IMR-90 (cell line): ENCODE measurements at regions not wholly inside any gene's neighbourhood (a gene's known extent, or its start where the extent isn't known, plus 50 kb on each side); places are given as distances from the start of the nearest gene placed in this dataset.
A peak's percentile ranks its signal among the peaks of the same experiment; 100 is the strongest.

Experiments
- ATAC-seq: fragments of 200-7000 bp; cut with Tn5 transposase; 2 replicates; pipeline ENCODE4 v1.9.1; 2020; ENCODE audit warnings: low read depth, mild to moderate bottlenecking, moderate library complexity
- BruUV-seq: library from RNA; stranded (reverse); fragments of 400-500 nt; replicated peaks from 2 replicates; lab custom pipeline; 2021; lab: Mats Ljungman, UMichigan
- CTCF ChIA-PET: fragments of 300-600 bp; formaldehyde crosslinking; extraction: SDS; loops from one replicate; lab custom pipeline; 2021; ENCODE audit warnings: antibody characterized with exemption; lab: Yijun Ruan, JAX
- POLR2A ChIA-PET: fragments of 300-600 bp; sonication (Branson Sonifier 250); formaldehyde crosslinking; loops from one replicate; lab custom pipeline; 2022; ENCODE audit warnings: antibody characterized with exemption; ENCODE audit not compliant: unreplicated experiment; lab: Charles Lee
- DNase-seq: peaks from one replicate; pipeline ENCODE4 v3.0.0; 2013
- H2AFZ ChIP-seq: replicated peaks from 2 replicates; pipeline ENCODE3; 2013; ENCODE audit warnings: low read length, mild to moderate bottlenecking; ENCODE audit not compliant: poor library complexity
- H2AK5ac ChIP-seq: 2 replicates; pipeline ENCODE4 v1.6.1; 2013; ENCODE audit warnings: low read depth, low read length, inconsistent platforms
- H2AK9ac ChIP-seq: replicated peaks from 2 replicates; pipeline ENCODE3; 2013; ENCODE audit warnings: mild to moderate bottlenecking, low read depth, low read length, moderate library complexity; ENCODE audit not compliant: poor library complexity
- H2BK120ac ChIP-seq: 2 replicates; pipeline ENCODE4 v1.6.1; 2013; ENCODE audit warnings: low read depth, low read length, inconsistent platforms
- H2BK15ac ChIP-seq: 3 replicates; pipeline ENCODE4 v1.6.1; 2013; ENCODE audit warnings: low read depth, low read length, inconsistent platforms
- H2BK20ac ChIP-seq: 2 replicates; pipeline ENCODE4 v1.6.1; 2013; ENCODE audit warnings: low read depth, mild to moderate bottlenecking, inconsistent platforms, low read length, moderate library complexity
- H2BK5ac ChIP-seq: 2 replicates; pipeline ENCODE4 v1.6.1; 2013; ENCODE audit warnings: mild to moderate bottlenecking, low read depth, low read length, inconsistent platforms; ENCODE audit not compliant: poor library complexity, severe bottlenecking
- H3K14ac ChIP-seq: replicated peaks from 2 replicates; pipeline ENCODE4 v1.6.1; 2013; ENCODE audit warnings: low read depth, low read length, inconsistent platforms
- H3K18ac ChIP-seq: 2 replicates; pipeline ENCODE4 v1.6.1; 2013; ENCODE audit warnings: low read depth, low read length, control low read depth
- H3K23ac ChIP-seq: 2 replicates; pipeline ENCODE4 v1.6.1; 2013; ENCODE audit warnings: low read depth, low read length, inconsistent platforms
- H3K27ac ChIP-seq: 2 replicates; pipeline ENCODE4 v1.5.1; 2013; ENCODE audit warnings: mild to moderate bottlenecking, control low read depth, low read length; ENCODE audit not compliant: insufficient read depth
- H3K27me3 ChIP-seq: 2 replicates; pipeline ENCODE4 v1.6.1; 2013; ENCODE audit warnings: low read length; ENCODE audit not compliant: control insufficient read depth, insufficient read depth
- H3K36me3 ChIP-seq: 2 replicates; pipeline ENCODE4 v1.6.1; 2013; ENCODE audit warnings: low read length, mixed read lengths; ENCODE audit not compliant: control insufficient read depth, insufficient read depth
- H3K4ac ChIP-seq: 2 replicates; pipeline ENCODE4 v1.6.1; 2013; ENCODE audit warnings: low read depth, low read length, inconsistent platforms
- H3K4me1 ChIP-seq: 2 replicates; pipeline ENCODE4 v1.6.1; 2013; ENCODE audit warnings: low read length, mixed read lengths; ENCODE audit not compliant: control insufficient read depth, insufficient read depth
- H3K4me2 ChIP-seq: 2 replicates; pipeline ENCODE4 v1.6.1; 2013; ENCODE audit warnings: low read depth, mild to moderate bottlenecking, control low read depth, low read length, moderate library complexity
- H3K4me3 ChIP-seq: 2 replicates; pipeline ENCODE4 v1.5.1; 2013; ENCODE audit warnings: low read depth, mild to moderate bottlenecking, control low read depth, low read length, moderate library complexity; ENCODE audit not compliant: insufficient read depth
- H3K56ac ChIP-seq: 2 replicates; pipeline ENCODE4 v1.6.1; 2013; ENCODE audit warnings: low read length, inconsistent platforms; ENCODE audit not compliant: insufficient read depth; ENCODE audit errors: extremely low read depth
- H3K79me1 ChIP-seq, 2 experiments: 2 replicates each; pipeline ENCODE4 v1.6.1; 2013; ENCODE audit warnings: low read length in 2 of 2, inconsistent platforms in 1 of 2, low read depth in 1 of 2
- H3K9ac ChIP-seq: 2 replicates; pipeline ENCODE4 v1.6.1; 2013; ENCODE audit warnings: low read depth, low read length, control low read depth
- H3K9me1 ChIP-seq: 2 replicates; pipeline ENCODE4 v1.6.1; 2013; ENCODE audit warnings: low read length, inconsistent platforms; ENCODE audit not compliant: insufficient read depth
- H3K9me3 ChIP-seq: 2 replicates; pipeline ENCODE4 v1.6.1; 2013; ENCODE audit warnings: low read length; ENCODE audit not compliant: control insufficient read depth, insufficient read depth
- H4K20me1 ChIP-seq: 2 replicates; pipeline ENCODE4 v1.6.1; 2013; ENCODE audit warnings: low read length, inconsistent platforms; ENCODE audit not compliant: insufficient read depth
- H4K5ac ChIP-seq: 2 replicates; pipeline ENCODE4 v1.6.1; 2013; ENCODE audit warnings: mild to moderate bottlenecking, low read depth, low read length, control low read depth
- H4K8ac ChIP-seq, 2 experiments: 2 replicates each; pipeline ENCODE4 v1.6.1; 2013; ENCODE audit warnings: low read depth in 2 of 2, low read length in 2 of 2, control low read depth in 1 of 2, inconsistent platforms in 1 of 2
- H4K91ac ChIP-seq: 2 replicates; pipeline ENCODE4 v1.6.1; 2013; ENCODE audit warnings: low read depth, low read length, inconsistent platforms; ENCODE audit not compliant: insufficient read depth
- BHLHE40 ChIP-seq: fragments of 150-350 bp; IDR thresholded peaks from 2 replicates; pipeline ENCODE4 v1.6.1; 2016; ENCODE audit warnings: mild to moderate bottlenecking, low read depth, low read length
- CEBPB ChIP-seq: IDR thresholded peaks from 2 replicates; pipeline ENCODE4 v1.6.1; 2012; ENCODE audit warnings: low read depth, low read length, improper control_type of control experiment
- CHD1 ChIP-seq: IDR thresholded peaks from 2 replicates; pipeline ENCODE4 v1.6.1; 2012; ENCODE audit warnings: low read depth, low read length, improper control_type of control experiment
- MAFK ChIP-seq: IDR thresholded peaks from 2 replicates; pipeline ENCODE4 v1.6.1; 2012; ENCODE audit warnings: low read depth, low read length, improper control_type of control experiment
- MAZ ChIP-seq: IDR thresholded peaks from 2 replicates; pipeline ENCODE4 v1.6.1; 2012; ENCODE audit warnings: low read depth, mild to moderate bottlenecking, low read length, improper control_type of control experiment, moderate library complexity, borderline replicate concordance
- MXI1 ChIP-seq: IDR thresholded peaks from 2 replicates; pipeline ENCODE4 v1.6.1; 2012; ENCODE audit warnings: low read depth, mild to moderate bottlenecking, low read length, moderate library complexity, borderline replicate concordance
- NFE2L2 ChIP-seq: fragments of 150-350 bp; IDR thresholded peaks from 2 replicates; pipeline ENCODE4 v1.6.1; 2016; ENCODE audit warnings: low read depth, mild to moderate bottlenecking, low read length
- POLR2A ChIP-seq: IDR thresholded peaks from 2 replicates; pipeline ENCODE4 v1.6.1; 2012; ENCODE audit warnings: mild to moderate bottlenecking, low read depth, low read length
- RAD21 ChIP-seq: IDR thresholded peaks from 2 replicates; pipeline ENCODE4 v1.6.1; 2012; ENCODE audit warnings: low read length, improper control_type of control experiment
- RCOR1 ChIP-seq: IDR thresholded peaks from 2 replicates; pipeline ENCODE4 v1.6.1; 2012; ENCODE audit warnings: mild to moderate bottlenecking, low read length, improper control_type of control experiment; ENCODE audit not compliant: insufficient replicate concordance
- RFX5 ChIP-seq: IDR thresholded peaks from 2 replicates; pipeline ENCODE4 v1.8.0; 2012; ENCODE audit warnings: low read depth, mild to moderate bottlenecking, low read length, moderate library complexity
- SMC3 ChIP-seq: fragments of 150-350 bp; IDR thresholded peaks from 2 replicates; pipeline ENCODE4 v1.6.1; 2016; ENCODE audit warnings: low read depth, mild to moderate bottlenecking, antibody characterized with exemption, low read length, moderate library complexity
- WGBS, 2 experiments: methylation state at CpG; one replicate each; pipeline versions ENCODE4 v1.1.5 to v1.1.7; 2013; ENCODE audit warnings: missing lambda C conversion rate in 2 of 2; ENCODE audit not compliant: insufficient read length in 1 of 2; ENCODE audit errors: extremely low coverage in 2 of 2; 5-methylcytosine and 5-hydroxymethylcytosine counted together
- dilution Hi-C: fragments of 300-500 bp; cut with HindIII; formaldehyde crosslinking; loops from one replicate; pipeline ENCODE4 v1.14.3; 2018; ENCODE audit warnings: low sequenced_read_pairs; ENCODE audit not compliant: unreplicated experiment
- in situ Hi-C: fragments of 300-500 bp; cut with MboI; formaldehyde crosslinking; loops from 3 replicates; pipeline ENCODE4 v1.14.3; 2019; ENCODE audit warnings: low sequenced_read_pairs, inconsistent platforms, mixed read lengths
- intact Hi-C: fragments of 100-400 bp; cut with micrococcal nuclease; formaldehyde crosslinking; loops from 2 replicates; pipeline ENCODE4 v1.10.0; 2022
- TF ChIP-seq, protein P1 (sequence below): fragments of 150-350 bp; IDR thresholded peaks from 2 replicates; pipeline ENCODE4 v1.6.1; 2016; ENCODE audit warnings: low read depth, mild to moderate bottlenecking, low read length, moderate library complexity, borderline replicate concordance
- TF ChIP-seq, protein P2 (sequence below): fragments of 150-350 bp; IDR thresholded peaks from 2 replicates; pipeline ENCODE4 v1.6.1; 2017; ENCODE audit warnings: mild to moderate bottlenecking, antibody characterized with exemption, low read length, low read depth
- TF ChIP-seq, protein P3 (sequence below): conservative IDR thresholded peaks from 2 replicates; pipeline ENCODE4 v1.5.1; 2012; ENCODE audit warnings: mild to moderate bottlenecking, low read depth, low read length, improper control_type of control experiment

DNA sequence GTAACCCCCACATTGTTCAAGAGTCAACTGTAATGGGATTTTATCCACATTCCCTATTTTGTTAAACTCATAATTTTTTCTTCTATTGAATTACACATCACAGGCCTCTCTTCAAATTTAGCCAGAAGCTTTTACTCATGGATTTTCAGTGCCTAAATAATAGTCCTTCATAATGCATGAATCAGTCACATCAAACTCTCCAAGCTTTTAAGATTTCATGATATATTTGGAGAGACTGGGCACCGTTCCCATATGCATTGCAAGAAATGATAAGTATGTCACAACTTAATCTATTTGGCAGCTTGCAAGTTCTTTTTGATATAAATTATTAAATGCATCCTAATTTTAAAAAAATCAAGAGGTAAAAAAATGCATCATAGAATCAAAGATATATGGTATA is 465.9 kb downstream of the DMAC1 start:
- no peak overlapping the region for H3K4me3 ChIP-seq
- no peaks in the 10 kb centered on the region for H3K9me3 ChIP-seq
- H2BK120ac ChIP-seq: no peak overlapping the region
- TF ChIP-seq, protein P1, sequence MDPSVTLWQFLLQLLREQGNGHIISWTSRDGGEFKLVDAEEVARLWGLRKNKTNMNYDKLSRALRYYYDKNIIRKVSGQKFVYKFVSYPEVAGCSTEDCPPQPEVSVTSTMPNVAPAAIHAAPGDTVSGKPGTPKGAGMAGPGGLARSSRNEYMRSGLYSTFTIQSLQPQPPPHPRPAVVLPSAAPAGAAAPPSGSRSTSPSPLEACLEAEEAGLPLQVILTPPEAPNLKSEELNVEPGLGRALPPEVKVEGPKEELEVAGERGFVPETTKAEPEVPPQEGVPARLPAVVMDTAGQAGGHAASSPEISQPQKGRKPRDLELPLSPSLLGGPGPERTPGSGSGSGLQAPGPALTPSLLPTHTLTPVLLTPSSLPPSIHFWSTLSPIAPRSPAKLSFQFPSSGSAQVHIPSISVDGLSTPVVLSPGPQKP: no peak
- TF ChIP-seq RAD21 (no peak), CHD1 (no peak), RCOR1 (no peak), MXI1 (no peak), MAFK (no peak), CEBPB (no peak), BHLHE40 (no peak), NFE2L2 (no peak), MAZ (no peak), POLR2A (no peak), RFX5 (no peak), SMC3 (no peak)
- TF ChIP-seq, protein P2, sequence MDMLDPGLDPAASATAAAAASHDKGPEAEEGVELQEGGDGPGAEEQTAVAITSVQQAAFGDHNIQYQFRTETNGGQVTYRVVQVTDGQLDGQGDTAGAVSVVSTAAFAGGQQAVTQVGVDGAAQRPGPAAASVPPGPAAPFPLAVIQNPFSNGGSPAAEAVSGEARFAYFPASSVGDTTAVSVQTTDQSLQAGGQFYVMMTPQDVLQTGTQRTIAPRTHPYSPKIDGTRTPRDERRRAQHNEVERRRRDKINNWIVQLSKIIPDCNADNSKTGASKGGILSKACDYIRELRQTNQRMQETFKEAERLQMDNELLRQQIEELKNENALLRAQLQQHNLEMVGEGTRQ: no peak
- TF ChIP-seq, protein P3, sequence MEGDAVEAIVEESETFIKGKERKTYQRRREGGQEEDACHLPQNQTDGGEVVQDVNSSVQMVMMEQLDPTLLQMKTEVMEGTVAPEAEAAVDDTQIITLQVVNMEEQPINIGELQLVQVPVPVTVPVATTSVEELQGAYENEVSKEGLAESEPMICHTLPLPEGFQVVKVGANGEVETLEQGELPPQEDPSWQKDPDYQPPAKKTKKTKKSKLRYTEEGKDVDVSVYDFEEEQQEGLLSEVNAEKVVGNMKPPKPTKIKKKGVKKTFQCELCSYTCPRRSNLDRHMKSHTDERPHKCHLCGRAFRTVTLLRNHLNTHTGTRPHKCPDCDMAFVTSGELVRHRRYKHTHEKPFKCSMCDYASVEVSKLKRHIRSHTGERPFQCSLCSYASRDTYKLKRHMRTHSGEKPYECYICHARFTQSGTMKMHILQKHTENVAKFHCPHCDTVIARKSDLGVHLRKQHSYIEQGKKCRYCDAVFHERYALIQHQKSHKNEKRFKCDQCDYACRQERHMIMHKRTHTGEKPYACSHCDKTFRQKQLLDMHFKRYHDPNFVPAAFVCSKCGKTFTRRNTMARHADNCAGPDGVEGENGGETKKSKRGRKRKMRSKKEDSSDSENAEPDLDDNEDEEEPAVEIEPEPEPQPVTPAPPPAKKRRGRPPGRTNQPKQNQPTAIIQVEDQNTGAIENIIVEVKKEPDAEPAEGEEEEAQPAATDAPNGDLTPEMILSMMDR: no peak
- dilution Hi-C loops (no loop called here), in situ Hi-C loops (no loop called here), intact Hi-C loops (no loop called here)
- no peak overlapping the region for H3K4ac ChIP-seq
- H3K27me3 ChIP-seq: no peaks in the 10 kb centered on the region
- no peak overlapping the region for H2AK9ac ChIP-seq
- H3K4me2 ChIP-seq: no peak overlapping the region; the same call in 1 of the 2 replicates
- no peak overlapping the region for H3K14ac ChIP-seq
- H2BK15ac ChIP-seq: no peak overlapping the region
- H3K23ac ChIP-seq: no peak overlapping the region
- H3K4me1 ChIP-seq: peaks cover 4% of the 10 kb centered on the region; the same call in 1 of the 2 replicates
- H2AK5ac ChIP-seq: no peak overlapping the region
- H2BK5ac ChIP-seq: no peak overlapping the region
- peak overlapping the region; percentile 38; the same call in 1 of the 2 replicates for H3K18ac ChIP-seq
- H3K36me3 ChIP-seq: no peaks in the 10 kb centered on the region
- H2BK20ac ChIP-seq: no peak overlapping the region
- H4K8ac ChIP-seq: no peak overlapping the region
- H4K91ac ChIP-seq: no peak overlapping the region
- POLR2A ChIA-PET: no interaction called here
- H3K9ac ChIP-seq: no peak overlapping the region
- no TSS peak for BruUV-seq
- H4K5ac ChIP-seq: peak overlapping the region; percentile 73; the same call in 1 of the 2 replicates
- no peak for ATAC-seq
- CTCF ChIA-PET: no interaction called here
- H3K56ac ChIP-seq: no peak overlapping the region
- H2AFZ ChIP-seq: no peak overlapping the region
- peak overlapping the region; percentile 29; the same call in 1 of the 2 replicates for H3K27ac ChIP-seq
- WGBS, 2 experiments: no CpG with 5 or more reads among the region's 1 CpG
- peak; percentile 34 for DNase-seq
- no peaks in the 10 kb centered on the region for H3K9me1 ChIP-seq
- no peaks in the 10 kb centered on the region for H4K20me1 ChIP-seq
- no peaks in the 10 kb centered on the region for H3K79me1 ChIP-seq
